Endothelial cell of umbilical vein (primary cell): ENCODE measurements at regions not wholly inside any gene's neighbourhood (a gene's known extent, or its start where the extent isn't known, plus 50 kb on each side); places are given as distances from the start of the nearest gene placed in this dataset.

Source experiments
- BruUV-seq: library from RNA; stranded (reverse); fragments of 400-500 nt; replicated peaks from 2 replicates; lab custom pipeline; 2021; lab: Mats Ljungman, UMichigan
- CTCF ChIA-PET: fragments of 300-600, 350-600 bp; sonication (Branson Sonifier 250); formaldehyde crosslinking; loops from one replicate; lab custom pipeline; 2021; ENCODE audit warnings: antibody characterized with exemption, inconsistent platforms; lab: Charles Lee
- POLR2A ChIA-PET: fragments of 300-600, 350-600 bp; sonication (Branson Sonifier 250); formaldehyde crosslinking; loops from one replicate; lab custom pipeline; 2021; ENCODE audit warnings: antibody characterized with exemption, inconsistent platforms; lab: Charles Lee
- DNase-seq: peaks from one replicate; pipeline ENCODE4 v3.0.0-alpha.2; 2011; ENCODE audit warnings: low read depth, low spot score
- FAIRE-seq: peaks from 2 replicates; lab custom pipeline; 2011; peaks lifted over from hg19 to GRCh38; lab: Jason Lieb, UNC
- H2AFZ ChIP-seq: 2 replicates; pipeline ENCODE4 v1.6.0; 2012; ENCODE audit warnings: low read depth, low read length, control low read depth, inconsistent platforms
- H3K27ac ChIP-seq: 2 replicates; pipeline ENCODE4 v1.5.1; 2011; ENCODE audit warnings: low read depth, mild to moderate bottlenecking, control low read depth, low read length, moderate library complexity; ENCODE audit not compliant: insufficient read depth
- H3K27me3 ChIP-seq, 2 experiments: 2 replicates each; pipeline versions ENCODE4 v1.6.0 to v1.6.1; 2011; ENCODE audit warnings: low read length in 2 of 2, mixed read lengths in 1 of 2; ENCODE audit not compliant: control insufficient read depth in 2 of 2, insufficient read depth in 2 of 2
- H3K36me3 ChIP-seq, 2 experiments: 2 replicates in 1 of 2; 3 replicates in 1 of 2; pipeline ENCODE4 v1.5.1; 2011; ENCODE audit warnings: low read length in 2 of 2, mild to moderate bottlenecking in 1 of 2, moderate library complexity in 1 of 2; ENCODE audit not compliant: control insufficient read depth in 2 of 2, insufficient read depth in 2 of 2; ENCODE audit errors: extremely low read depth in 1 of 2
- H3K4me1 ChIP-seq: 3 replicates; pipeline ENCODE4 v1.5.1; 2011; ENCODE audit warnings: mild to moderate bottlenecking, low read length; ENCODE audit not compliant: control insufficient read depth, insufficient read depth; ENCODE audit errors: extremely low read depth
- H3K4me2 ChIP-seq: 2 replicates; pipeline ENCODE4 v1.6.1; 2011; ENCODE audit warnings: low read length, control low read depth, mixed read lengths; ENCODE audit not compliant: insufficient read depth
- H3K4me3 ChIP-seq, 3 experiments: fragments of 200-600 bp in 1 of 3; sonication (generic), shearing (Covaris generic) in 1 of 3; replicated peaks in 1 of 3; 2 replicates each; pipeline ENCODE4 v1.5.1; 2011 to 2016; ENCODE audit warnings: control low read depth in 3 of 3, low read length in 3 of 3, mild to moderate bottlenecking in 2 of 3, inconsistent platforms in 1 of 3, low read depth in 1 of 3, moderate library complexity in 1 of 3; ENCODE audit not compliant: insufficient read depth in 1 of 3
- H3K79me2 ChIP-seq: 2 replicates; pipeline ENCODE4 v1.6.0; 2012; ENCODE audit warnings: low read length, inconsistent platforms; ENCODE audit not compliant: control insufficient read depth, insufficient read depth
- H3K9ac ChIP-seq: replicated peaks from 2 replicates; pipeline ENCODE3; 2011; ENCODE audit warnings: low read length, control low read depth; ENCODE audit not compliant: insufficient read depth; ENCODE audit errors: extremely low read depth
- H3K9me1 ChIP-seq: replicated peaks from 3 replicates; pipeline ENCODE4 v1.6.0; 2011; ENCODE audit warnings: mild to moderate bottlenecking, low read length; ENCODE audit not compliant: control insufficient read depth, insufficient read depth; ENCODE audit errors: extremely low read depth
- H3K9me3 ChIP-seq: replicated peaks from 2 replicates; pipeline ENCODE4 v1.5.1; 2012; ENCODE audit warnings: low read length, inconsistent platforms; ENCODE audit not compliant: control insufficient read depth, insufficient read depth
- H4K20me1 ChIP-seq: replicated peaks from 2 replicates; pipeline ENCODE3; 2011; ENCODE audit warnings: mild to moderate bottlenecking, low read length; ENCODE audit not compliant: control insufficient read depth, insufficient read depth; ENCODE audit errors: extremely low read depth
- EZH2 ChIP-seq: IDR thresholded peaks from 2 replicates; pipeline ENCODE4 v1.6.1; 2012; ENCODE audit warnings: borderline replicate concordance, low read depth, mild to moderate bottlenecking, moderate library complexity, low read length, inconsistent platforms; ENCODE audit not compliant: severe bottlenecking
- FOS ChIP-seq: IDR thresholded peaks from 2 replicates; pipeline ENCODE4 v1.6.1; 2011; ENCODE audit warnings: mild to moderate bottlenecking, low read length, moderate library complexity, borderline replicate concordance; ENCODE audit not compliant: insufficient read depth
- GATA2 ChIP-seq: IDR thresholded peaks from 2 replicates; pipeline ENCODE4 v1.7.0; 2011; ENCODE audit warnings: low read depth, mild to moderate bottlenecking, moderate library complexity, mixed read lengths, low read length; ENCODE audit not compliant: insufficient read length, insufficient read depth
- JUN ChIP-seq: IDR thresholded peaks from 2 replicates; pipeline ENCODE4 v1.6.1; 2011; ENCODE audit warnings: borderline replicate concordance, low read depth; ENCODE audit not compliant: insufficient read length, insufficient read depth
- POLR2A ChIP-seq: IDR thresholded peaks from 2 replicates; pipeline ENCODE4 v1.6.1; 2012; ENCODE audit warnings: low read depth, mild to moderate bottlenecking, control low read depth, low read length
- POLR2AphosphoS5 ChIP-seq: IDR thresholded peaks from 2 replicates; pipeline ENCODE4 v1.6.1; 2012; ENCODE audit warnings: low read depth, mild to moderate bottlenecking, control low read depth, low read length, moderate library complexity; ENCODE audit not compliant: insufficient read depth
- dilution Hi-C: fragments of 300-500 bp; cut with MboI; formaldehyde crosslinking; loops from one replicate; pipeline ENCODE4 v1.15.0; 2019; ENCODE audit warnings: low sequenced_read_pairs; ENCODE audit not compliant: extremely low pct_ligation_motif_present
- intact Hi-C: fragments of 100-400 bp; cut with micrococcal nuclease; formaldehyde crosslinking; loops from one replicate; pipeline ENCODE4 v1.10.0; 2022
- TF ChIP-seq, protein P1 (sequence below): IDR thresholded peaks from 2 replicates; pipeline ENCODE4 v1.6.1; 2011; ENCODE audit not compliant: insufficient read depth, insufficient read length
- TF ChIP-seq, protein P2 (sequence below), 2 donors: IDR thresholded peaks; 1 replicate in 1 of 2; 2 replicates in 1 of 2; pipeline ENCODE4 v1.5.1; 2011; ENCODE audit warnings: low read length in 2 of 2, mild to moderate bottlenecking in 2 of 2, moderate library complexity in 2 of 2, control low read depth in 1 of 2, inconsistent platforms in 1 of 2, low read depth in 1 of 2; ENCODE audit not compliant: insufficient read depth in 1 of 2; ENCODE audit errors: extremely low read depth in 1 of 2

DNA sequence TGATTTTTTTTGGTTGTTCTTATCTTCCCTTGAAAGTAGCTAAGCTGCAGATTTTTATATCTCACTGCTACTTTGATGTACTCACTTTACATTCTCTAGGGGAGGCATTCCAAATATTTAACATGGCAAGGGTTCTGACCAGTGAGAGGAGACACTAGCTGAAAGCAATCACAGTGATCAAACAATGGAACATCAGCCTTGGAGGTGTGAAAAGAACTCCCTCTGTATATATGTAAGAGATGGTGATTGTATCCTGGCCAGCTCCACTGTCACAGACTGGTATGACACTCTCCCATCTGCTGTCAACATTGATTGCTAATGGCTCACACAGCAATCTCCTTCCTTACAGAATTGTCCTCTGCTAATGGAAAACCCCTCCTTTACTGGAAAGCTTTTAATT is 291.7 kb upstream of the CDH19 start:
- no peak overlapping the region for H3K27ac ChIP-seq
- H3K36me3 ChIP-seq: no peaks in the 10 kb centered on the region
- no peaks in the 10 kb centered on the region for H3K27me3 ChIP-seq
- H3K4me1 ChIP-seq: no peaks in the 10 kb centered on the region
- intact Hi-C loops: no loop called here
- no TSS peak for BruUV-seq
- no peaks in the 10 kb centered on the region for H4K20me1 ChIP-seq
- ChIA-PET POLR2A (no interaction called here), CTCF (interaction anchor here (0.9 kb wide), 1 partner anchor 10 kb away, joined by 3 read pairs; no protein-coding TSS in a partner anchor)
- H3K9me1 ChIP-seq: no peaks in the 10 kb centered on the region
- DNase-seq: no peak
- no peak overlapping the region for H3K4me2 ChIP-seq
- no peak overlapping the region for H3K4me3 ChIP-seq
- no peak overlapping the region for H3K9ac ChIP-seq
- no peak overlapping the region for H2AFZ ChIP-seq
- FAIRE-seq: no peak
- H3K79me2 ChIP-seq: no peaks in the 10 kb centered on the region
- dilution Hi-C loops: no loop called here
- H3K9me3 ChIP-seq: no peaks in the 10 kb centered on the region
- no peak for TF ChIP-seq FOS
- no peak for TF ChIP-seq POLR2A
- TF ChIP-seq, protein P1, sequence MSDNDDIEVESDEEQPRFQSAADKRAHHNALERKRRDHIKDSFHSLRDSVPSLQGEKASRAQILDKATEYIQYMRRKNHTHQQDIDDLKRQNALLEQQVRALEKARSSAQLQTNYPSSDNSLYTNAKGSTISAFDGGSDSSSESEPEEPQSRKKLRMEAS: no peak
- TF ChIP-seq, protein P2, sequence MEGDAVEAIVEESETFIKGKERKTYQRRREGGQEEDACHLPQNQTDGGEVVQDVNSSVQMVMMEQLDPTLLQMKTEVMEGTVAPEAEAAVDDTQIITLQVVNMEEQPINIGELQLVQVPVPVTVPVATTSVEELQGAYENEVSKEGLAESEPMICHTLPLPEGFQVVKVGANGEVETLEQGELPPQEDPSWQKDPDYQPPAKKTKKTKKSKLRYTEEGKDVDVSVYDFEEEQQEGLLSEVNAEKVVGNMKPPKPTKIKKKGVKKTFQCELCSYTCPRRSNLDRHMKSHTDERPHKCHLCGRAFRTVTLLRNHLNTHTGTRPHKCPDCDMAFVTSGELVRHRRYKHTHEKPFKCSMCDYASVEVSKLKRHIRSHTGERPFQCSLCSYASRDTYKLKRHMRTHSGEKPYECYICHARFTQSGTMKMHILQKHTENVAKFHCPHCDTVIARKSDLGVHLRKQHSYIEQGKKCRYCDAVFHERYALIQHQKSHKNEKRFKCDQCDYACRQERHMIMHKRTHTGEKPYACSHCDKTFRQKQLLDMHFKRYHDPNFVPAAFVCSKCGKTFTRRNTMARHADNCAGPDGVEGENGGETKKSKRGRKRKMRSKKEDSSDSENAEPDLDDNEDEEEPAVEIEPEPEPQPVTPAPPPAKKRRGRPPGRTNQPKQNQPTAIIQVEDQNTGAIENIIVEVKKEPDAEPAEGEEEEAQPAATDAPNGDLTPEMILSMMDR (IDR thresholded peaks at IDR 0.05; ENCODE audit: extremely low read depth in 1 of 2, insufficient read depth in 1 of 2, low read depth in 1 of 2, low read length in 2 of 2): no peak
- no peak for TF ChIP-seq GATA2
- TF ChIP-seq POLR2AphosphoS5: no peak
- TF ChIP-seq EZH2: no peak
- no peak for TF ChIP-seq JUN
